ENCODE measurements at regions not wholly inside any gene's neighbourhood (a gene's known extent, or its start where the extent isn't known, plus 50 kb on each side); places are given as distances from the start of the nearest gene placed in this dataset.

GRCh38 chr11:42589286-42589685 lies 722.5 kb upstream of the API5 start:
- TF ChIP-seq CTCF (IDR thresholded peaks at IDR 0.05; ENCODE audit: extremely low read depth in 1 of 2, insufficient read depth in 1 of 2, low read depth in 1 of 2, low read length in 2 of 2) (no peak), POLR2A (IDR thresholded peaks at IDR 0.05; ENCODE audit: low read depth, low read length) (no peak), MAX (IDR thresholded peaks at IDR 0.05; ENCODE audit: insufficient read depth, insufficient read length) (no peak), GATA2 (IDR thresholded peaks at IDR 0.05; ENCODE audit: insufficient read depth, insufficient read length, low read depth, low read length) (no peak), EZH2 (IDR thresholded peaks at IDR 0.05; ENCODE audit: borderline replicate concordance, low read depth, low read length, severe bottlenecking) (no peak), MYC (IDR thresholded peaks at IDR 0.05; ENCODE audit: low read depth, low read length) (no peak)

Data from endothelial cell of umbilical vein (primary cell).